Panc1 (cell line): ENCODE measurements at regions not wholly inside any gene's neighbourhood (a gene's known extent, or its start where the extent isn't known, plus 50 kb on each side); places are given as distances from the start of the nearest gene placed in this dataset.

Experiments
- ATAC-seq: fragments of 200-7000 bp; cut with Tn5 transposase; 2 replicates; pipeline ENCODE4 v1.9.1; 2020; ENCODE audit warnings: mild to moderate bottlenecking, moderate library complexity
- BruUV-seq: library from RNA; stranded (reverse); fragments of 400-500 nt; replicated peaks from 2 replicates; lab custom pipeline; 2021; lab: Mats Ljungman, UMichigan
- CTCF ChIA-PET: fragments of 300-600 bp; sonication (Branson Sonifier 250); formaldehyde crosslinking; loops from one replicate; lab custom pipeline; 2022; ENCODE audit warnings: antibody characterized with exemption; lab: Charles Lee
- POLR2A ChIA-PET: fragments of 300-600 bp; sonication (Branson Sonifier 250); formaldehyde crosslinking; loops from one replicate; lab custom pipeline; 2022; ENCODE audit warnings: antibody characterized with exemption; lab: Charles Lee
- DNase-seq: peaks from one replicate; pipeline ENCODE4 v3.0.0-alpha.2; 2010; ENCODE audit warnings: low read depth, low spot score
- H3K27ac ChIP-seq: 2 replicates; pipeline ENCODE4 v1.5.1; 2011; ENCODE audit warnings: mild to moderate bottlenecking, low read length, inconsistent platforms
- H3K27me3 ChIP-seq: fragments of 200-500 bp; sonication (Bioruptor generic); 2 replicates; pipeline ENCODE4 v1.6.0; 2014; ENCODE audit warnings: low read length, inconsistent platforms; ENCODE audit not compliant: control insufficient read depth, insufficient read depth
- H3K36me3 ChIP-seq: fragments of 200-500 bp; sonication (Bioruptor generic); 2 replicates; pipeline ENCODE4 v1.5.1; 2014; ENCODE audit warnings: inconsistent platforms, mild to moderate bottlenecking, low read length, moderate library complexity; ENCODE audit not compliant: control insufficient read depth, insufficient read depth
- H3K4me1 ChIP-seq: 2 replicates; pipeline ENCODE4 v1.5.1; 2011; ENCODE audit warnings: inconsistent platforms, mild to moderate bottlenecking, low read length, moderate library complexity; ENCODE audit not compliant: control insufficient read depth, insufficient read depth
- H3K4me3 ChIP-seq, 2 experiments: 2 replicates each; pipeline ENCODE4 v1.5.1; 2011 to 2012; ENCODE audit warnings: low read depth in 2 of 2, low read length in 2 of 2, mild to moderate bottlenecking in 2 of 2, inconsistent platforms in 1 of 2, moderate library complexity in 1 of 2
- H3K9me3 ChIP-seq: fragments of 200-500 bp; sonication (Bioruptor generic); 2 replicates; pipeline ENCODE4 v1.5.1; 2014; ENCODE audit warnings: low read depth, mild to moderate bottlenecking, inconsistent platforms, low read length, moderate library complexity; ENCODE audit not compliant: control insufficient read depth, insufficient read depth
- CTCF ChIP-seq: fragments of 450-650 bp; IDR thresholded peaks from 2 replicates; pipeline ENCODE4 v1.5.1; 2017; ENCODE audit warnings: mild to moderate bottlenecking
- POLR2AphosphoS5 ChIP-seq: IDR thresholded peaks from 2 replicates; pipeline ENCODE4 v1.6.1; 2012; ENCODE audit warnings: mild to moderate bottlenecking, low read depth, low read length, moderate library complexity
- REST ChIP-seq, 2 experiments: IDR thresholded peaks; 2 replicates each; pipeline ENCODE4 v1.6.1; 2011 to 2012; ENCODE audit warnings: low read depth in 2 of 2, control low read depth in 1 of 2, low read length in 1 of 2, mild to moderate bottlenecking in 1 of 2, moderate library complexity in 1 of 2; ENCODE audit not compliant: insufficient read depth in 1 of 2
- SIN3A ChIP-seq: IDR thresholded peaks from 2 replicates; pipeline ENCODE4 v1.6.1; 2012; ENCODE audit warnings: low read depth, mild to moderate bottlenecking, low read length, moderate library complexity, borderline replicate concordance; ENCODE audit not compliant: insufficient read depth
- TCF7L2 ChIP-seq: IDR thresholded peaks from 2 replicates; pipeline ENCODE4 v1.6.1; 2011; ENCODE audit warnings: mild to moderate bottlenecking, low read depth, low read length, inconsistent platforms
- in situ Hi-C: cut with HindIII; loops from 2 replicates; pipeline ENCODE4 v1.10.0; 2016; ENCODE audit warnings: low sequenced_read_pairs, low pct_unique_long_range_greater_than_20kb
- intact Hi-C: fragments of 100-400 bp; cut with micrococcal nuclease; formaldehyde crosslinking; loops from one replicate; pipeline ENCODE4 v1.10.0; 2022; ENCODE audit not compliant: unreplicated experiment

GRCh38 chr15:79676621-79677020, 220.2 kb downstream of the MTHFS start:
- ChIA-PET CTCF (no interaction called here), POLR2A (no interaction called here)
- DNase-seq: no peak

GRCh38 chr15:79677241-79677640, 219.6 kb downstream of the MTHFS start:
- ChIA-PET CTCF (no interaction called here), POLR2A (no interaction called here)
- in situ Hi-C loops: no loop called here
- Histone ChIP-seq H3K36me3 (no peaks in the 10 kb centered on the region), H3K27me3 (peaks cover 6% of the 10 kb centered on the region; the same call in 1 of the 2 replicates), H3K27ac (no peak overlapping the region), H3K4me1 (no peaks in the 10 kb centered on the region), H3K9me3 (no peaks in the 10 kb centered on the region), H3K4me3 (no peak overlapping the region)
- intact Hi-C loops: no loop called here
- no peak for ATAC-seq
- TF ChIP-seq TCF7L2 (no peak), REST (IDR thresholded peaks at IDR 0.05; ENCODE audit: insufficient read depth in 1 of 2, low read depth in 2 of 2, low read length in 1 of 2) (no peak), POLR2AphosphoS5 (no peak), CTCF (no peak), SIN3A (no peak)
- DNase-seq: no peak
- BruUV-seq: no TSS peak

More at GRCh38 chr15:79676621-79677020, 220.2 kb downstream of the MTHFS start:
- Histone ChIP-seq H3K4me1 (no peaks in the 10 kb centered on the region), H3K4me3 (no peak overlapping the region), H3K9me3 (no peaks in the 10 kb centered on the region), H3K27me3 (peaks cover 6% of the 10 kb centered on the region; the same call in 1 of the 2 replicates), H3K36me3 (no peaks in the 10 kb centered on the region), H3K27ac (no peak overlapping the region)
- in situ Hi-C loops (no loop called here), intact Hi-C loops (no loop called here)
- no TSS peak for BruUV-seq
- TF ChIP-seq TCF7L2: no peak
- no peak for TF ChIP-seq CTCF
- no peak for TF ChIP-seq SIN3A
- TF ChIP-seq REST (IDR thresholded peaks at IDR 0.05; ENCODE audit: insufficient read depth in 1 of 2, low read depth in 2 of 2, low read length in 1 of 2): no peak
- no peak for TF ChIP-seq POLR2AphosphoS5
- no peak for ATAC-seq
